ENCODE measurements at regions not wholly inside any gene's neighbourhood (a gene's known extent, or its start where the extent isn't known, plus 50 kb on each side); places are given as distances from the start of the nearest gene placed in this dataset.

- TF ChIP-seq POLR2A (IDR thresholded peaks at IDR 0.05) (no peak), CTCF (IDR thresholded peaks at IDR 0.05) (no peak)
- no peak overlapping the region for H3K4me3 ChIP-seq (replicated peaks in 1 of 3)
- WGBS, 2 donors: 85 to 86% methylated on average over 2 of the region's 2 CpGs
- no peaks in the 10 kb centered on the region for H3K4me1 ChIP-seq
- H3K36me3 ChIP-seq: no peaks in the 10 kb centered on the region
- no peaks in the 10 kb centered on the region for H3K27me3 ChIP-seq
- no peak overlapping the region for H3K27ac ChIP-seq
- no peaks in the 10 kb centered on the region for H3K9me3 ChIP-seq
- no peak for DNase-seq
- intact Hi-C loops (cut with DNase I): no loop called here
These were observed 197.6 kb downstream of the SNCA start for GRCh38 chr4:89639395-89639794.

GRCh38 chr4:89625599-89626293 is 211.2 kb downstream of the SNCA start:
- DNase-seq: no peak
- TF ChIP-seq CTCF (IDR thresholded peaks at IDR 0.05) (no peak), POLR2A (IDR thresholded peaks at IDR 0.05) (no peak)
- Histone ChIP-seq H3K27me3 (no peaks in the 10 kb centered on the region), H3K4me3 (replicated peaks in 1 of 3) (no peak overlapping the region), H3K9me3 (no peaks in the 10 kb centered on the region), H3K4me1 (no peaks in the 10 kb centered on the region), H3K36me3 (no peaks in the 10 kb centered on the region), H3K27ac (no peak overlapping the region)
- intact Hi-C loops (cut with DNase I): no loop called here
- 86 to 87% methylated on average over 1 of the region's 1 CpG for WGBS, 2 donors

GRCh38 chr4:89619206-89619962 is 217.6 kb downstream of the SNCA start:
- TF ChIP-seq CTCF (IDR thresholded peaks at IDR 0.05) (no peak), POLR2A (IDR thresholded peaks at IDR 0.05) (no peak)
- DNase-seq: no peak
- no peak overlapping the region for H3K27ac ChIP-seq
- peaks cover 8 to 17% of the 10 kb centered on the region in 2 donors for H3K4me1 ChIP-seq
- no peaks in the 10 kb centered on the region for H3K36me3 ChIP-seq
- no peaks in the 10 kb centered on the region for H3K27me3 ChIP-seq
- H3K9me3 ChIP-seq: no peaks in the 10 kb centered on the region
- intact Hi-C loops (cut with DNase I): no loop called here
- H3K4me3 ChIP-seq (replicated peaks in 1 of 3): no peak overlapping the region
- WGBS, 2 donors: 28 to 32% methylated on average over 1 of the region's 1 CpG

- H3K9me3 ChIP-seq: no peaks in the 10 kb centered on the region
- no peak overlapping the region for H3K27ac ChIP-seq
- 81 to 84% methylated on average over 2 of the region's 2 CpGs for WGBS, 2 donors
- no peak overlapping the region for H3K4me3 ChIP-seq (replicated peaks in 1 of 3)
- no peaks in the 10 kb centered on the region for H3K36me3 ChIP-seq
- H3K27me3 ChIP-seq: no peaks in the 10 kb centered on the region
- intact Hi-C loops (cut with DNase I): no loop called here
- DNase-seq: no peak
- no peak for TF ChIP-seq POLR2A (IDR thresholded peaks at IDR 0.05)
- no peak for TF ChIP-seq CTCF (IDR thresholded peaks at IDR 0.05)
- H3K4me1 ChIP-seq: peaks cover 8 to 17% of the 10 kb centered on the region in 2 donors
These were observed 218.8 kb downstream of the SNCA start for GRCh38 chr4:89618151-89618550.

- no peak for TF ChIP-seq POLR2A (IDR thresholded peaks at IDR 0.05)
- TF ChIP-seq CTCF (IDR thresholded peaks at IDR 0.05): no peak
- intact Hi-C loops (cut with DNase I): no loop called here
- H3K27ac ChIP-seq: peak overlapping the region in 1 of 3 donors; percentile 18
- H3K4me1 ChIP-seq: peaks cover 8 to 17% of the 10 kb centered on the region in 2 donors
- 62 to 65% methylated on average over 3 of the region's 3 CpGs for WGBS, 2 donors
- no peaks in the 10 kb centered on the region for H3K9me3 ChIP-seq
- peak; percentile 9 to 22 for DNase-seq
- no peaks in the 10 kb centered on the region for H3K36me3 ChIP-seq
- H3K27me3 ChIP-seq: no peaks in the 10 kb centered on the region
- H3K4me3 ChIP-seq (replicated peaks in 1 of 3): no peak overlapping the region
These were observed 219.6 kb downstream of the SNCA start for GRCh38 chr4:89617317-89617716.

All from thyroid gland (tissue), 4 donors.